T-helper 2 cell treated with Interferon-gamma antibody and Interleukin-4, amounts not matched to agents 5 μg/mL and 100 μg/mL, for 36 hours (primary cell): ENCODE measurements at regions not wholly inside any gene's neighbourhood (a gene's known extent, or its start where the extent isn't known, plus 50 kb on each side); places are given as distances from the start of the nearest gene placed in this dataset.

Experiments
- DNase-seq: peaks from one replicate; pipeline ENCODE4 v3.0.0; 2021; ENCODE audit warnings: low spot score
- H3K27ac Mint-ChIP-seq: one replicate; pipeline ENCODE4 v1.8.0; 2021; ENCODE audit warnings: mild to moderate bottlenecking, mixed read lengths
- H3K27me3 Mint-ChIP-seq: one replicate; pipeline ENCODE4 v1.8.0; 2021; ENCODE audit warnings: low read depth, mixed read lengths
- H3K36me3 Mint-ChIP-seq: one replicate; pipeline ENCODE4 v1.8.0; 2021; ENCODE audit warnings: low read depth, mixed read lengths
- H3K4me1 Mint-ChIP-seq: one replicate; pipeline ENCODE4 v1.8.0; 2021; ENCODE audit warnings: low read depth, mixed read lengths
- H3K4me3 Mint-ChIP-seq: one replicate; pipeline ENCODE4 v1.8.0; 2022; ENCODE audit warnings: mild to moderate bottlenecking, moderate library complexity, mixed read lengths
- H3K9me3 Mint-ChIP-seq: one replicate; pipeline ENCODE4 v1.8.0; 2021; ENCODE audit warnings: mixed read lengths

DNA sequence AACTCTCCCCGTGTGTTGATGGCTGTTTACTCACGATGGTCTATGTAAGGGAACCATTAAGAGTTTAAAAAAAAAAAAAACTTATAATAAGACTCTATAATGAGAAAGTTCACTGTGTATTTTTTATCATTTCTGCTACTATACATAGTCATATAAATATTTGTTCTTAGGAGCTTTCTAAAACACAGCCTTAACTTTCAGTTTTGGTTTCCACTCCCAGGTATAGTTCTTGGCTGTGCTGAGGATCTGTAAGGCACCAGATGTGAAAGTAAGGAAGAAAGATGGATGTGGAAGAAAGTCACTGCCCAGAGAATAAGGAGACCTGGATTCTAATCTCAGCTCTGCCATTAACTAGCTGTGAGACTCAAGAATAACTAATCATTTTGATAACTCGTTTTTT is 101.9 kb upstream of the THBS1 start:
- Mint-ChIP-seq H3K36me3 (no peaks in the 10 kb centered on the region), H3K4me1 (peaks cover 3% of the 10 kb centered on the region), H3K9me3 (no peaks in the 10 kb centered on the region), H3K4me3 (no peak overlapping the region), H3K27ac (no peak overlapping the region), H3K27me3 (peaks cover 15% of the 10 kb centered on the region)
- no peak for DNase-seq

DNA sequence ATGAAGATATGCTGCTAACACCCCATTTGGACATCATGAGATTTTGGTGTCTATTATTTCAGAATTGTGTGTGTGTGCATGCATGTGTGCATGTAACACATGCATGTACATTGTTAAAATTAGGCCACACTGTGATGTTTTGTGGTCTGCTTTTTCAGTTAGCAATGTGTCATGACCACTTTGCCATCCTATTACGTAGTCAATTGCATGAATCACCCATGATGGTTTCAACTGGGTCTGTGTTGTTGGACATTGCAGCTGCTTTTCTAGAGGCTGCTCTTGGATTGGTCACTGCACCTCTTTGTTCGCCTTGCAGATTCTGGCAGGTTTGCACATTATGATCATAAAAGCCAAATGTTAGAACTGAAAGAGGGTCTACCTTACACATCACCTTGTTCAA is 101.0 kb upstream of the THBS1 start:
- no peaks in the 10 kb centered on the region for H3K36me3 Mint-ChIP-seq
- H3K9me3 Mint-ChIP-seq, result no peaks in the 10 kb centered on the region
- H3K27ac Mint-ChIP-seq, result no peak overlapping the region
- H3K4me1 Mint-ChIP-seq, result peaks cover 3% of the 10 kb centered on the region
- H3K4me3 Mint-ChIP-seq, result no peak overlapping the region
- H3K27me3 Mint-ChIP-seq, result peaks cover 15% of the 10 kb centered on the region
- no peak for DNase-seq

DNA sequence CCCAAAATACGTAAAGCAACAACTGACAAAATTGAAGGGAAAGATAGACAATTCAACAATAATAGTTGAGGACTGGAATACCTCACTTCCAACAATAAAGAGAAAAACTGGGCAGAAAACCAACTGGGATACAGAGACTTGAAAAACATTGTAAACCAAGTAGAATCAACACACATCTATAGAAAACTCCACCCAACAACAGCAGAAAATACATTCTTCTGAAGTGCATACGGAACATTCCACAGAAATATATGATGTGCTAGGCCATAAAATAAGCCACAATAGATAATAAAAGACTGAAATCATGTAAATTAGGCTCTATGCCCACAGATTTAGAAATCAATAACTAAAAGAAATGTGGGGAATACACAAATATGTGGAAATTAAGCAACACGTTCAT is 98.4 kb upstream of the THBS1 start:
- H3K4me3 Mint-ChIP-seq, result no peak overlapping the region
- no peak overlapping the region for H3K27ac Mint-ChIP-seq
- no peak for DNase-seq
- no peaks in the 10 kb centered on the region for H3K9me3 Mint-ChIP-seq
- no peaks in the 10 kb centered on the region for H3K36me3 Mint-ChIP-seq
- H3K27me3 Mint-ChIP-seq, result peaks cover 15% of the 10 kb centered on the region
- H3K4me1 Mint-ChIP-seq, result peaks cover 3% of the 10 kb centered on the region

DNA sequence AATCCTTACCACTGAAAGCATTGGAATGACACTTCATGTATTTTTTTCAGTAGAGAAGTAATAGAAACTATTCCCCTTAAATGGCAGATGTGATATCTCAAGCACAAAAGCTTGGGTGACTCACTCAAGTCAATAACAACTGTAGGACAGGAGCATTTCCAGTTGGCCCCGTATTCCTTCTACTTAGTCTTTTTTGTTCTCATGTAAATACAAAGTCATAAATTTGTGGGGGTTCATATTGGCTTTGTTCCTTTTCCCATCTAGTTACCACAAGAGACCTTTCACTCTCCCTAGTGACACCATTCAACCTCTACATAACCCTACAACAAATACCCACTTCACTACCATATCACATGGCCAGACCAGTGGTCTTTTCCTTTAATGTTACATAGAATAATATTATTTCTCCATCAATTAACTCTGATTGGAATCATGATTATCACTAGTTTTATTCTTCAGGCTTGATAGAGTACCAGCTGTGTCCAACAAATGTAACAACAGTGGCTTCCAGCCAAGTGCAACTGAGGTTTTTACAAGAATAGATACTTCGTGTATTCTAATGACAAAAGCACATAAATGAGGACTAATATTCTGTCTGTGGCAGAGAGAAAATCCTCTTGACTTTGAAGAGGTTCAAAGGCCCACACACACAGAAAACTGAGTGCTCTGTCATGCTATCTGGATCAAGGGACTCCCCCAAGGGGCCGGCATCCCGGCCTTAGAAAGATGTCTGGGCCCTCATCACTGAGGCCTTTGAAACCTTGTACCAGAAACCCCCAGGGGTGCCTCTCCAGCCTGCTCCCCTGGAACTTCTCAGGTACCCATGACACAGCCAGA is 94.0 kb upstream of the THBS1 start:
- Mint-ChIP-seq H3K4me3 (no peak overlapping the region), H3K4me1 (no peaks in the 10 kb centered on the region), H3K27ac (no peak overlapping the region), H3K9me3 (no peaks in the 10 kb centered on the region), H3K27me3 (peaks cover 10% of the 10 kb centered on the region), H3K36me3 (no peaks in the 10 kb centered on the region)
- no peak for DNase-seq

DNA sequence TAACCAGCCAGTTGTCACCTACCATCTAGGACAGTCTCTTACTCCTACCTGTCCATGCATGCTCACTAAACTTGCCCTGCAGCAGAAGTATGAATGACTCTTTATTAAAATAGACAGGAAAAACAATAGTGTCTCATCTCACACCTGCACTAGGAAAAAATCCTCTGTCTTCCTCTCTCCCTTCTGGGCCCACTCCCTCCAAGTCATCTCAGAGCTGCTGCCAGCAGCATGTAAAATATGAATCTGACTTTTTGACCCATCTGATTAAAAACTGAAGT is 93.5 kb upstream of the THBS1 start:
- Mint-ChIP-seq H3K27me3 (peaks cover 7% of the 10 kb centered on the region), H3K27ac (no peak overlapping the region), H3K4me1 (no peaks in the 10 kb centered on the region), H3K9me3 (no peaks in the 10 kb centered on the region), H3K4me3 (no peak overlapping the region), H3K36me3 (no peaks in the 10 kb centered on the region)
- no peak for DNase-seq

DNA sequence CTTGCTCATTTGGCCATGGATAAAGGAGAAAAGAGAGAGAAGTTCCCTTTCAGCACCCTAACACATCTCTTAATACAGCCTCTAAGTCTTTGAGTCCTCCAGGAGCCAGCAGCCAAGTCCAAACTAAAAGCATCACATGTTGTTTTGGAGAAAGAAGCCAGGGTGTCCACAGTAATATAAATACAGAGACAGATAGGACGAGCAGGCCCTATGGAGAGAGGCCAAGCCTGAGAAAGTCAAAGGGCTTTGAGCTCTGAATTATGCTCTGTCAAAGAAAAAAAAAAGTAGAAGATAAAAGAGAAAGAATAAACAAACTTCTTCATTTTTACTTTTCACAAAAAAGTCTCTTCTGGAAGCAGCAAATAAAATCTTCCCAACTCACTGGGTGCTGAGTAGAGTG is 92.4 kb upstream of the THBS1 start:
- Mint-ChIP-seq H3K27ac (no peak overlapping the region), H3K9me3 (no peaks in the 10 kb centered on the region), H3K36me3 (no peaks in the 10 kb centered on the region), H3K27me3 (peaks cover 3% of the 10 kb centered on the region), H3K4me1 (no peaks in the 10 kb centered on the region), H3K4me3 (no peak overlapping the region)
- DNase-seq, result no peak

DNA sequence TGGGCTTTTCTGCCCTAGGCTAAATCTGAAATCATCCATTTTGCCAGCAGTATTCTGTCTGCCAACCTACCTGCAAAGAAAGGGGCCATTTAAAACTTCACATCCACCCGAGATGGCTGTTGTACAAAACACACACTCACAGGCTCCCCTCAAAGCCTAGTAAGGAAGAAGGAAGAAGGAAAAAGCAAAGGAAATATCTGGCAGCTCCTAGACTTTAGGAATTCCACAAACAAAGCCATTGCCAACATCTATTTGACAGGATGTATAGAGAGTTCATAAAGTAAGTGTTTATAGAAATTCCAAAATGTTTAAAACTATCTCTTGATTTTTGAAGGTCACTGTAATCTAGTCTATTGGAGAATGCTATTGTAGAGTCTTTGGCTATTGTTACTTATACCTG is 91.9 kb upstream of the THBS1 start:
- peaks cover 3% of the 10 kb centered on the region for H3K27me3 Mint-ChIP-seq
- DNase-seq, result no peak
- H3K27ac Mint-ChIP-seq, result no peak overlapping the region
- H3K4me3 Mint-ChIP-seq, result no peak overlapping the region
- H3K9me3 Mint-ChIP-seq, result no peaks in the 10 kb centered on the region
- H3K4me1 Mint-ChIP-seq, result no peaks in the 10 kb centered on the region
- H3K36me3 Mint-ChIP-seq, result no peaks in the 10 kb centered on the region

DNA sequence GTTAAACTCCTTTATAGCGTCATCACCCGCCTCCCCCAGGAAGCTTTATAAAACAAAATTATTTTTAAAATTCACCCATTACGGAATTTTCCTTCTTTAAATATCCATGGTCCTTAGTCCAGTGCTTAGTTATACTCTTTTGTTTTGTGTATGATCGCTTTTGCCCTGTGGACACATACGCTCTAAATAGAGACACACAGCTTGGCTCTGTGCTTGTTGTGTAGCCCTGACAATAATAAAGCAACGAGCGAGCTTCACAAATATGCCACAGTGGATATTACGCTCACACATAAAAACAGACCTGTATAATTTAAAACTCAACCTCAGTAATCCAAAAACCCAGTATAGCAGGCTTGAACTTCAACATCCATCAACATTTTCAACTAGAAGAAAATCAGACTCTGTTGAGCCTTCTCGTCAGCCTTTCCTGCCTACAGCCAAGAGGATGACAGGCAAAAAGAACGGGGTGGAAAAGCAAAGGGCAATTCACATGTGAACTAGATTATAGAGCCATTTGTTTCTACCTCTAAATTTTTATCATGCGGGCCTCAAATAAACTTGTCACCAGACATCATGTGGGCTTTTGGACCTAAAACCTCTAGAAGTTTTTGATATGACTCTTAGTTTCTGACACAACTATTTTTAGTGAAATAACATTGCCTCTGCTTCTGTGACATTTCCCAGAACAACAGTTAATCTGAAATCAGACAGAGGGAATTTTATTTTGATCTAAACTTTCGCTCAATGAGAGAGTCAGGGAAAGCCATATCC is 89.6 kb upstream of the THBS1 start:
- no peak overlapping the region for H3K4me3 Mint-ChIP-seq
- H3K27ac Mint-ChIP-seq, result no peak overlapping the region
- H3K4me1 Mint-ChIP-seq, result peaks cover 2% of the 10 kb centered on the region
- no peaks in the 10 kb centered on the region for H3K36me3 Mint-ChIP-seq
- H3K27me3 Mint-ChIP-seq, result peaks cover 15% of the 10 kb centered on the region
- no peaks in the 10 kb centered on the region for H3K9me3 Mint-ChIP-seq
- no peak for DNase-seq

DNA sequence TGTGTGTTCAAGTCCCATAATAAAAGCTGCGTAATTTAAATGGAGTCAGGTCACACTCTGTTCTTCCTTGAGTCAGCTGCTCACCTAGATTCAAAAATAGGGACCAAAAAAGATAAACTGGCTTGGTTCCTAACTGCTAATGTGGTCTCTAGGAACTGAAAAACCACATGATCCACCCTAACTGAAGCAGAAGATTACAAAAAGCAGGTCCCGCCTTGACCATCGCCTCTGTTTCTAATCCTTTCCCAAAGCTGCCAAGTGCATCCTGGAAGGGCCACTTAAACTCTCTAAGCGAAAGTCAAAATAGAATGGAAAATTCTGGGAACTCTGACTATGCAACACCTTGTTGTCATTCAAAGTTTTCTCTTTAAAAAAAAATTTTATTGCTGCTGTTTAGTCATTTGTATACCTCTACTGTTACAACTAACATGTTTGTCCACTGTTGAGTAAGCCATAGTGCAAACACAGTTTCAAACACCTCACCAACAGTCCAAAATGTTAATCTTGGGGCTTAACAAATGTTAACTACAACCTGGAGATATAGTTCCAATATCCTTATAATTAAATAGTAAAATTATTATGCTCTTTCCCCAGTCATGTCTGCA is 88.9 kb upstream of the THBS1 start:
- no peaks in the 10 kb centered on the region for H3K36me3 Mint-ChIP-seq
- H3K27ac Mint-ChIP-seq, result no peak overlapping the region
- H3K27me3 Mint-ChIP-seq, result peaks cover 18% of the 10 kb centered on the region
- DNase-seq, result no peak
- no peaks in the 10 kb centered on the region for H3K9me3 Mint-ChIP-seq
- no peak overlapping the region for H3K4me3 Mint-ChIP-seq
- H3K4me1 Mint-ChIP-seq, result peaks cover 2% of the 10 kb centered on the region

DNA sequence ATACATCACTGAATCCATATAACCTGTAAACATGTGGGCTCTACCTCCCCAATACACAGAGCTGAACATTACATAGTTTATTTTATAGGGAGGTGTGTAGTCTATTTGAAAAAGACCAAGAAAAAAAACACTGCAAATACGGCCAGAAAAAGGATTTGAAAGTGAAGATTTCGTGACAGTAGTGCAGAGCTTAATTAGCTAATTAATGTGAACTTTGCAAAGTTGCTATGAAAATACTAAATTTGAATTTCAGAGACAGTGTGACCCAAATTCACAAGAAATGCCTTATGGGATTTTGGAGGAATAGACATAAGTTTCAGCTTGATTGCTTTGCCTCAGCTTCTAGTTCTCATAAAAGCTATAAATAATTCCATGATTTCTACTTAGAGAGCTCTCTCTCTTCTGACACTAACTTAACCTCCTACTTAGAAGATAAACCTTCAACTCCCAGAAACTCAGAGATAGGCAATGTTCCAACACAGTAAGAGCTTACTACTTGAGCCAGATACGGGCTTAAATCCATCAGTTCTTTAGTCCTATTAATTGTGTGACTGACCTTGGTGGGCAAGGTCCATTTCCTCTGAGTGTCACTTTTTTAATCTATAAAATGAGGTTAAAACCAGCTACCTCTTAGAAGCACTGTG is 87.3 kb upstream of the THBS1 start:
- Mint-ChIP-seq H3K9me3 (no peaks in the 10 kb centered on the region), H3K36me3 (no peaks in the 10 kb centered on the region), H3K4me3 (no peak overlapping the region), H3K27ac (no peak overlapping the region), H3K4me1 (peaks cover 11% of the 10 kb centered on the region), H3K27me3 (peaks cover 18% of the 10 kb centered on the region)
- no peak for DNase-seq

DNA sequence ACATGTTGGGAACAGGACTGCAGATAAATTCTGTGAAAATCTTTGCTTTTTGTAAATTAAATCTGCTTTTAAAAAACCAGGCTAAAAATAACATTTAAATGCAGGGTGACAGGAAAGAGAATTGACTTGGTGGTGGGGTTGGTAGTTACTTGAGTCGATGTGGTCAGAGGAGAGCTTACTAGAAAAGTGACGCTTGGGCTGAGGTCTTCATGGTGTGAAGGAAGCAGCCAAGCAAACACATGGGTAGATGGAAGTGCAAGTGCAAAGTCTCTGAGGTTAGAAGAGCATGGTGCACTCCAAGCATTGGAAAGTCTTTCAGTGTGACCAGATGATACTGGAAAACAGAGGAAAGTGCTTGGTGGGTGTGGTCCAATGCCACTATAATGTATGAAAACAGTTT is 86.4 kb upstream of the THBS1 start:
- H3K27ac Mint-ChIP-seq, result no peak overlapping the region
- peaks cover 11% of the 10 kb centered on the region for H3K4me1 Mint-ChIP-seq
- H3K36me3 Mint-ChIP-seq, result no peaks in the 10 kb centered on the region

DNA sequence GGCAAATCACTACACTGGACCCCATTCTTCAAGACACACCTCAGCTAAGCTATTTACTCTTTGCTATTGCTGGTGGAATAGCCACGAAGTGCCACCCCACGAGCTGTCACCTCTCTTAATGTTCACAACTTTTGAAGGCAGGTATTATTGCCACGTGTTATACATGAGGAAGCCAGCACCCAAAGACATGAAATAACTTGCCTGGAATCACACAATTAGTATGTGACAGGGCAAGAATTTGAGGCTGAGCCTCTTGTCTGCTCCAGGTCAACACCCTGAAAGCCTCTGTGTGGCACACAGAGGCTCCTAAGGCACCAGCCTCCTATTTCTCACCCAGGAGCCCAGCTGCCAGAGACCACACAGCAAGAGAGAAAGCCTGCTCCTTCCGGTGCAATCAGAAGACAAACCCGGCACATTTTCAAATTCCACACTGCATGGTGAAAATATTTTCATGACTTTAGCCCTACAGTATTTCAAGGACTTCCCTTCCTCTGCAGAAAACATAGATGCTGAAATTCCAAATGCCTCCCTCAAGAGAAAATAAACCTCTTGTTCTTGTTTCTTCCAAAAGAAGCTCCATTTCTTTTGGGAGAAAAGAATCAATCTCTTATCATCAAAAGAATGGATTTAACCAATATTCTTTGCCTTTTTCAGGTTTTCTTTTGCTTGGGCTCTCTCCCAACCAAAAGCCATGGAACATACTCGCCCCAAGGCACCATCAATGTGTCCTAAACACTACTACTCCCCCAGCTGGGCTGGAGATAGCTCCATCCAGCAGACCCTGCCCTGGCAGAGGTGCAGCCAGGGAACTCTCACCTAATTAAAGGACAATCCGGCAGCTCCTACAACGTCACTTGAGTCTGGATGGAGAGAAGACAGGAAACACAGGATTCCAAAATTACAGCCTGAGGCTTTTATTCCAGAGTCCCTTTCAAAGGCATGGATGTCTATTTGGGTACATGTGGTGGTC is 84.7 kb upstream of the THBS1 start:
- Mint-ChIP-seq H3K4me3 (no peak overlapping the region), H3K9me3 (no peaks in the 10 kb centered on the region), H3K27ac (no peak overlapping the region), H3K27me3 (peaks cover 15% of the 10 kb centered on the region), H3K36me3 (no peaks in the 10 kb centered on the region), H3K4me1 (peaks cover 11% of the 10 kb centered on the region)
- no peak for DNase-seq

More for the DNA sequence above, 86.4 kb upstream of the THBS1 start:
- peaks cover 18% of the 10 kb centered on the region for H3K27me3 Mint-ChIP-seq
- no peak overlapping the region for H3K4me3 Mint-ChIP-seq
- no peaks in the 10 kb centered on the region for H3K9me3 Mint-ChIP-seq
- no peak for DNase-seq

DNA sequence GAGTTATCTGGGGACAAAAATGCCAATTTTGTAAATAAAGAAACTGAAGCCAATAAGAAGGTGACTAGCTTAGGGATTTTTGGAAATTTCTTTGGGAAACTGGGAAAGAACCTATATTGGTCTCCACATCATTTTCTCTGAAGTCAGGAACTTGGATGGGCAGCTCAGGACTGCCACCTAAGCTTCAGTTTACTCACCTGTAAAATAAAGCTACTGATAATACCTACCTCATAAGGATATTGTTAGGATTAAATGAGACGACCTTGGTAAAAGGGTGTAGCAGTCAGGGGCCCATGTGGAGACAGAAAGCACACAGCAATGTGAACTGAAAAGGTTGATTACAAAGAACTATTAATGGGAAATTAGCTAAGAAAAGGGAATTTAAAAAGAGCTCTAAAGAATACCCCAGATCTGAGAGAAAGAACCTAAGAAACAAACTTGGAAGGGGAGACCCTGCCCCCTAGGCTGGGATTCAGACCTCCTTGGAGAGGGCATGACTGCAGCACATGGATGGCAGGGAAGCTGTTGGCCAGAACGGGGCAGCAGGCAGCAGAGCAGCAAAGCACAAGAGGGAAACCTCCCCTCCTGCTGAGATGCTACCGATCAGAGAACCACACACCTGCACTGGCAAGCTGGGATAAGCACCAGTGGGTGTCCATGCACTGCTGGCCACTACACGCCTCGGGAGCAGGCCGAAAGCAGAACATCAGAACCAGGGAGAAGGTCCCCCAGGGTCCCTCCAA is 83.7 kb upstream of the THBS1 start:
- H3K27ac Mint-ChIP-seq, result no peak overlapping the region
- no peak overlapping the region for H3K4me3 Mint-ChIP-seq
- peaks cover 15% of the 10 kb centered on the region for H3K27me3 Mint-ChIP-seq
- no peaks in the 10 kb centered on the region for H3K9me3 Mint-ChIP-seq
- H3K4me1 Mint-ChIP-seq, result peaks cover 11% of the 10 kb centered on the region
- H3K36me3 Mint-ChIP-seq, result no peaks in the 10 kb centered on the region
- DNase-seq, result no peak
